ENCODE measurements at regions not wholly inside any gene's neighbourhood (a gene's known extent, or its start where the extent isn't known, plus 50 kb on each side); places are given as distances from the start of the nearest gene placed in this dataset.

DNA sequence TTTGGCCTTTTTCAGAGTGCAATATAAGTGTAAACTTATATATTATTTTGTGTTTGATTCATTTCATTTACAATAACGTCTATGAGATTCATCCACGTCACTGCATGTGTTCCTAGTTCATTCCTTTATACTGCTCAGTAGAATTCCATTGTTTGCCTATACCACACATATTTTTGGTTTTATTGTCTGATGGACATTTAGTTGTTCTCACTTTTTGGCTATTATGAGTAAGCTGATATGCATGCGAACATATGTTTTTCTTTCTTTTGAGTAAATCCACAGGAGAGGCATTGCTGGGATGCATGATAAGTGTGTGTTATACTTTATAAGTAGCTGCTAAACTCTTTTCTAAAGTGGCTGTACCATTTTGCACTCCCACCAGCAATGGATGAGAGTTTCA lies 314.8 kb upstream of the HS6ST1 start:
- peak; percentile 74 for DNase-seq (ENCODE audit: low read depth)
- TF ChIP-seq, protein P1, sequence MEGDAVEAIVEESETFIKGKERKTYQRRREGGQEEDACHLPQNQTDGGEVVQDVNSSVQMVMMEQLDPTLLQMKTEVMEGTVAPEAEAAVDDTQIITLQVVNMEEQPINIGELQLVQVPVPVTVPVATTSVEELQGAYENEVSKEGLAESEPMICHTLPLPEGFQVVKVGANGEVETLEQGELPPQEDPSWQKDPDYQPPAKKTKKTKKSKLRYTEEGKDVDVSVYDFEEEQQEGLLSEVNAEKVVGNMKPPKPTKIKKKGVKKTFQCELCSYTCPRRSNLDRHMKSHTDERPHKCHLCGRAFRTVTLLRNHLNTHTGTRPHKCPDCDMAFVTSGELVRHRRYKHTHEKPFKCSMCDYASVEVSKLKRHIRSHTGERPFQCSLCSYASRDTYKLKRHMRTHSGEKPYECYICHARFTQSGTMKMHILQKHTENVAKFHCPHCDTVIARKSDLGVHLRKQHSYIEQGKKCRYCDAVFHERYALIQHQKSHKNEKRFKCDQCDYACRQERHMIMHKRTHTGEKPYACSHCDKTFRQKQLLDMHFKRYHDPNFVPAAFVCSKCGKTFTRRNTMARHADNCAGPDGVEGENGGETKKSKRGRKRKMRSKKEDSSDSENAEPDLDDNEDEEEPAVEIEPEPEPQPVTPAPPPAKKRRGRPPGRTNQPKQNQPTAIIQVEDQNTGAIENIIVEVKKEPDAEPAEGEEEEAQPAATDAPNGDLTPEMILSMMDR (IDR thresholded peaks at IDR 0.05; ENCODE audit: low read length, missing control alignments) = no peak
- no peak overlapping the region for H3K4me3 ChIP-seq (replicated peaks; ENCODE audit: low read depth, low read length)

DNA sequence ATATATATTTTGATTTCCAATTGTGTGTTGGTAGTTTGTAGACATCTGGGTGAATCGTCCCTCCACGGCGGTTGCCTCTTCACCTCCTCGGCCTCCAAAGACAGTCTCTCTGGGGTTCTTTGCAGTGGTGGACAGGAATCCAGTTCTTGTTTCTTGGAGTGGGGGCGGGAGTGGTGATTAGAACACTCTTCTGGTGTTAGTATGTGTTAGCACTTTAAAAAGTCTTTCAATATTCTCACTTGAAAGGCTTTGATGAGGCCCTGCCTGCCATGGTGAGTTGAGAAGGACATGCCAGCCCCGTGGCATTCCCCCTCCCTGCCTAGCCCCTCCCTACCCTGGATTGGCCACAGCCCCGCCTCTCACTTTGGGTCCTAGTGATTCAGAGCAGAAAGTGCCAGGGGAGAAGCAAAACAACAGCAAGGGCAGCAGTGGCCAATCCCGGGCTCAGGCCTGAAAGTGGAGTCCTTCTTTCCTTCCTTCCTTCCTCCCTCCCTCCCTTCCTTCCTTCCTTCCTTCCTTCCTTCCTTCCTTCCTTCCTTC lies 316.8 kb upstream of the HS6ST1 start:
- H3K4me3 ChIP-seq (replicated peaks; ENCODE audit: low read depth, low read length) = no peak overlapping the region
- no peak for DNase-seq (ENCODE audit: low read depth)
- TF ChIP-seq, protein P1 (IDR thresholded peaks at IDR 0.05; ENCODE audit: low read length, missing control alignments) = no peak

DNA sequence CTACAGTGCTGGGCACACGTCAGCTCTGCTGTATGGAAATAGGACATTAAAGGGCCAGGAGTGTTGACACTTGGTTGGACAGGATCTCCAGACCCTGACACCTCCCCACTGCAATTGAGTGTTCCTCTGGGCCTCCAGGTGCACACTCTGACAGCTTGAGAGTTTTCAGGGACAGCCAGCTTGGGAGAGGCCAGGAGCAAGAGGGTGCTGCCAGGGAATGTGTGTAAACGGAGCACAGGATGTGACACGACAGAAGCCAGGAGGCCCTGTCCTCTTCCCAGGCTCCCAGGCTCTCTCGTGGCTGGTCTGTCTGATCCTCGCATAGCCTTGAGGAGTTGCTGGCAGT lies 318.1 kb upstream of the HS6ST1 start:
- TF ChIP-seq, protein P1 (IDR thresholded peaks at IDR 0.05; ENCODE audit: low read length, missing control alignments) = no peak
- DNase-seq (ENCODE audit: low read depth) = no peak
- no peak overlapping the region for H3K4me3 ChIP-seq (replicated peaks; ENCODE audit: low read depth, low read length)

DNA sequence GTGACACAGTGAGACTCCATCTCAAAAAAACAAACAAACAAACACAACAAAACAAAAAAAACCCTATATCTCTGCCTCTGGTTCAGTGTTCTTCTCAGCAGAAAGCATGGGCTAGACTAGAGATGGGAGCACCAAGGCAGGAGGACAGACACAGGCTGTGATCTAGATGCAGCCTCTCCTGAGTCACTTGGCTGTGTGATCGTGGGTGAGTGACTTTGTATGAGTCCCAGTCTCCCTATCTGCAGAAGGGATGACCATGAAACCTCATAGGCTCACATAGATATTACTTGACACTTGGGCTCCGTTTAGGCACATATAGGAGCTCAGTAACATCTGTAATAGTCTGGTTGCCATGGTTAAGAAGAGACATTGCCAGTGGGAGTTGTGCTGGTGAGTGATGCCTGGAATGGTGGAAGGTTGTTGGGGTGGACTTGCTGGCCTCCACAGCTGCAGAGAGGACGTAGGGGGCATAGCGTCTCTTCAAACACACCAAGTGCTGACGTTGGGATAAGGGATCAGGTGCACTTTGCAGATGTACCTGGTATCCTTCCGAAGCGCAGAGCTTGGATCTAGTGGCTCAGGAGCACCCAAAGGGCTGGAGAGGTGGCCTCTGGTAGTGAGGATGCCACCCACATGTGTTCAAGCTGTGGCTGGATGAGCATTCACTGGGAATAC lies 318.9 kb upstream of the HS6ST1 start:
- H3K4me3 ChIP-seq (replicated peaks; ENCODE audit: low read depth, low read length) = no peak overlapping the region
- DNase-seq (ENCODE audit: low read depth) = no peak
- TF ChIP-seq, protein P1 (IDR thresholded peaks at IDR 0.05; ENCODE audit: low read length, missing control alignments) = no peak

DNA sequence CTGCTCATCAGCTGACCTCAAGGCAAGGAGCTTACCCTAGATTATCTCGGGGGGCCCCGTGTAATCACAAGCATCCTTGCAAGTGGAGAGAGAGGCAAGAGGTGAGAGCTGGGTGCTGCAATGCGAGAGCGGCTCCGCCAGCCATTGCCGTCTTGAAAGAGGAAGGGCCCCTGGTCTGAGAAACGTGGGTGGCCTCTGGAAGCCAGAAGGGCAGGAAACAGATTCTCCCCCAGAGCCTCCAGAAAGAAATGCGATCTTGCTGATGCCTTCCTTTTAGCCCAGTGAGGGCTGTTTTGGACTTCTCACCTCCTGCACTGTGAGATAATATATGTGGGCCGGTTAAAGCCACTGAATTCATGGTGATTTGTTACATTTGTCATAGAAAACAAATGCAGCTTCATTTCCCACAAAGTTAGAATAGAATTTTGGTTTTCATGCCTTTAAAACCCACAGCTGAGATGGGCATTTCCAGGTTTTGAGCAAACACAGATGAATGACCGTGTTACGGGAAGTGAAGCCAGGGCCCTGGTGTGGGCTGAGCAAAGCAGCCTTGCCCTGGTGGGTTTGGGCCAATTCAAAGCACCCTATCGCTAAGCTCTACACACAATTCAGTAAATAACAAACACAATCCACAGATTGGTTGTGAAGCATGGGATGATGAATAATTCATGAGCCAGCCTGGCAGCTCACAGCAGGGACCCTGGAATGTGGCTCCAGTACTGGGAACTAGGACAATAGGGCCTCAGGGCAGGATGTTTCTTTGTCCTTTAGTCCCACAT lies 319.9 kb upstream of the HS6ST1 start:
- no peak for DNase-seq (ENCODE audit: low read depth)
- H3K4me3 ChIP-seq (replicated peaks; ENCODE audit: low read depth, low read length) = no peak overlapping the region
- TF ChIP-seq, protein P1 (IDR thresholded peaks at IDR 0.05; ENCODE audit: low read length, missing control alignments) = no peak

DNA sequence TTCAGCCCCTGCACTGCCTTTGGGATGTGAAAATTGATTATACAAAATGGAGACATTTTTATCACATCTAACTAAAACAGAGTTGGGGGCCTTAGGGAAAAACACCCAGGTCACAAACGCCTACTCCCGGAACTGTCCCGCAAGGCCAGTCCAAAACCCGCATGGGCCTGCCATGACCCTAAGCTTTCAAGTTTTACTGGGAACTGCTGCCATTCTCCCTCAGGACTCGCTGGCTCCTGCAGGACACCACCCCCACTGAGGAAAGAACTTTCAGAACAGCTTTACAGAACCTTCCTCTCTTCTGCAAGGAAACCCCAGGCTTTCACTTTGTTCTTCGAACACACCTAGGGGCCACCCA lies 320.4 kb upstream of the HS6ST1 start:
- TF ChIP-seq, protein P1 (IDR thresholded peaks at IDR 0.05; ENCODE audit: low read length, missing control alignments) = no peak
- DNase-seq (ENCODE audit: low read depth) = no peak
- no peak overlapping the region for H3K4me3 ChIP-seq (replicated peaks; ENCODE audit: low read depth, low read length)
